ENCODE measurements at regions not wholly inside any gene's neighbourhood (a gene's known extent, or its start where the extent isn't known, plus 50 kb on each side); places are given as distances from the start of the nearest gene placed in this dataset.

- Histone ChIP-seq H3K27ac (ENCODE audit: control insufficient read depth, insufficient read depth) (no peak overlapping the region), H3K4me3 (no peak overlapping the region), H3K4me1 (ENCODE audit: control insufficient read depth, insufficient read depth, low read length) (no peaks in the 10 kb centered on the region), H3K4me2 (ENCODE audit: control insufficient read depth, insufficient read depth) (no peak overlapping the region), H4K20me1 (ENCODE audit: control insufficient read depth, insufficient read depth) (no peaks in the 10 kb centered on the region), H3K9ac (ENCODE audit: control insufficient read depth, insufficient read depth, low read length) (no peak overlapping the region), H2AFZ (ENCODE audit: control insufficient read depth, low read depth, low read length) (no peak overlapping the region), H3K27me3 (replicated peaks in 1 of 2; ENCODE audit: control insufficient read depth in 2 of 2, insufficient read depth in 2 of 2, low read length in 1 of 2) (no peaks in the 10 kb centered on the region), H3K36me3 (ENCODE audit: control insufficient read depth in 2 of 2, insufficient read depth in 2 of 2, low read length in 1 of 2) (no peaks in the 10 kb centered on the region), H3K9me3 (replicated peaks; ENCODE audit: control insufficient read depth, insufficient read depth, low read length) (no peaks in the 10 kb centered on the region), H3K79me2 (ENCODE audit: control insufficient read depth, insufficient read depth, low read length) (no peaks in the 10 kb centered on the region)
- POLR2A ChIA-PET: no interaction called here
- intact Hi-C loops (cut with micrococcal nuclease; ENCODE audit: unreplicated experiment) (no loop called here), in situ Hi-C loops (cut with MboI) (no loop called here)
- RAD21 ChIA-PET (ENCODE audit: unreplicated experiment): no interaction called here
- SMC1A ChIA-PET (ENCODE audit: uncharacterized antibody, unreplicated experiment): no interaction called here
- CTCF ChIA-PET: no interaction called here
- ATAC-seq (no peak), DNase-seq (ENCODE audit: low read depth, low spot score) (no peak), FAIRE-seq (no peak)
- BruUV-seq (replicated peaks): no TSS peak
- no peak for TF ChIP-seq NFXL1 (IDR thresholded peaks at IDR 0.05; ENCODE audit: borderline replicate concordance)
- TF ChIP-seq FOS (IDR thresholded peaks at IDR 0.05; ENCODE audit: borderline replicate concordance, extremely low read depth, insufficient read length): no peak
- no peak for TF ChIP-seq NKRF (conservative IDR thresholded peaks at IDR 0.05)
- TF ChIP-seq RAD51 (IDR thresholded peaks at IDR 0.05): no peak
- no peak for TF ChIP-seq NR2C1 (IDR thresholded peaks at IDR 0.05)
- TF ChIP-seq HDAC2 (IDR thresholded peaks at IDR 0.05): no peak
- TF ChIP-seq SMC3 (IDR thresholded peaks at IDR 0.05; ENCODE audit: borderline replicate concordance, low read length): no peak
- no peak for TF ChIP-seq ZNF24 (IDR thresholded peaks at IDR 0.05)
- no peak for TF ChIP-seq IKZF2 (IDR thresholded peaks at IDR 0.05)
- TF ChIP-seq GATAD2B (conservative IDR thresholded peaks at IDR 0.05; ENCODE audit: low read depth): no peak
- TF ChIP-seq, protein P1, sequence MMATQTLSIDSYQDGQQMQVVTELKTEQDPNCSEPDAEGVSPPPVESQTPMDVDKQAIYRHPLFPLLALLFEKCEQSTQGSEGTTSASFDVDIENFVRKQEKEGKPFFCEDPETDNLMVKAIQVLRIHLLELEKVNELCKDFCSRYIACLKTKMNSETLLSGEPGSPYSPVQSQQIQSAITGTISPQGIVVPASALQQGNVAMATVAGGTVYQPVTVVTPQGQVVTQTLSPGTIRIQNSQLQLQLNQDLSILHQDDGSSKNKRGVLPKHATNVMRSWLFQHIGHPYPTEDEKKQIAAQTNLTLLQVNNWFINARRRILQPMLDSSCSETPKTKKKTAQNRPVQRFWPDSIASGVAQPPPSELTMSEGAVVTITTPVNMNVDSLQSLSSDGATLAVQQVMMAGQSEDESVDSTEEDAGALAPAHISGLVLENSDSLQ (IDR thresholded peaks at IDR 0.05): no peak
- TF ChIP-seq, protein P2, sequence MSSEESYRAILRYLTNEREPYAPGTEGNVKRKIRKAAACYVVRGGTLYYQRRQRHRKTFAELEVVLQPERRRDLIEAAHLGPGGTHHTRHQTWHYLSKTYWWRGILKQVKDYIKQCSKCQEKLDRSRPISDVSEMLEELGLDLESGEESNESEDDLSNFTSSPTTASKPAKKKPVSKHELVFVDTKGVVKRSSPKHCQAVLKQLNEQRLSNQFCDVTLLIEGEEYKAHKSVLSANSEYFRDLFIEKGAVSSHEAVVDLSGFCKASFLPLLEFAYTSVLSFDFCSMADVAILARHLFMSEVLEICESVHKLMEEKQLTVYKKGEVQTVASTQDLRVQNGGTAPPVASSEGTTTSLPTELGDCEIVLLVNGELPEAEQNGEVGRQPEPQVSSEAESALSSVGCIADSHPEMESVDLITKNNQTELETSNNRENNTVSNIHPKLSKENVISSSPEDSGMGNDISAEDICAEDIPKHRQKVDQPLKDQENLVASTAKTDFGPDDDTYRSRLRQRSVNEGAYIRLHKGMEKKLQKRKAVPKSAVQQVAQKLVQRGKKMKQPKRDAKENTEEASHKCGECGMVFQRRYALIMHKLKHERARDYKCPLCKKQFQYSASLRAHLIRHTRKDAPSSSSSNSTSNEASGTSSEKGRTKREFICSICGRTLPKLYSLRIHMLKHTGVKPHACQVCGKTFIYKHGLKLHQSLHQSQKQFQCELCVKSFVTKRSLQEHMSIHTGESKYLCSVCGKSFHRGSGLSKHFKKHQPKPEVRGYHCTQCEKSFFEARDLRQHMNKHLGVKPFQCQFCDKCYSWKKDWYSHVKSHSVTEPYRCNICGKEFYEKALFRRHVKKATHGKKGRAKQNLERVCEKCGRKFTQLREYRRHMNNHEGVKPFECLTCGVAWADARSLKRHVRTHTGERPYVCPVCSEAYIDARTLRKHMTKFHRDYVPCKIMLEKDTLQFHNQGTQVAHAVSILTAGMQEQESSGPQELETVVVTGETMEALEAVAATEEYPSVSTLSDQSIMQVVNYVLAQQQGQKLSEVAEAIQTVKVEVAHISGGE (CRISPR knock-in tag; IDR thresholded peaks at IDR 0.05): no peak
- TF ChIP-seq RBBP5 (conservative IDR thresholded peaks at IDR 0.05): no peak
- TF ChIP-seq JUNB (IDR thresholded peaks at IDR 0.05): no peak
- WGBS (ENCODE audit: insufficient coverage, insufficient replicate concordance, low lambda C conversion rate, missing lambda C conversion rate): 10% methylated on average over 2 of the region's 2 CpGs
Measured at GRCh38 chr13:85243831-85244230, 555.4 kb downstream of the SLITRK6 start.
